ENCODE measurements at regions not wholly inside any gene's neighbourhood (a gene's known extent, or its start where the extent isn't known, plus 50 kb on each side); places are given as distances from the start of the nearest gene placed in this dataset.

DNA sequence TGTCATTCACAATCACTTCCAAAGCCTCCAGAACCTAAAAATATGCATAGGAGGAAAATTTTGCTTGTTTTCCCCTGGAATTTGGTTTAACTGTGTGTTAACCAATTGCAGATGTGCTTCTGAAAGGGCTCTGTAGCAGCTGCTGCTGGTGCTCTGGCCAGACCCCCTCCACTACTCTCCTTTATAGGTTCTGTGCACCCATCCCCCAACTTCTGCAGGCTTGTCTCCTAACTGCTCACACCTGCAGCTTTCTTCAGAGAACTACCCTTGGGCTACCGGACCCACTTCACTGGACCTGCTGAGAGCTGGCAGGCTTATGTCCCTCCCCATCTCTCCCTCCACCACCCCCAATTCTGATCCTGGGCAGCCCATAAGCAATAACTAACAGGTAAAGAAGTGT lies 662.1 kb upstream of the DIPK2B start:
- ATAC-seq (no peak), FAIRE-seq (no peak), DNase-seq (ENCODE audit: low read depth in 1 of 2, low spot score in 1 of 2) (no peak)
- Histone ChIP-seq H3K4me3 (no peak overlapping the region), H3K9me3 (no peaks in the 10 kb centered on the region), H3K27ac (no peak overlapping the region), H3K4me1 (no peaks in the 10 kb centered on the region), H3K4me2 (no peak overlapping the region)
- TF ChIP-seq CBX8 (IDR thresholded peaks at IDR 0.05): no peak
- no peak for TF ChIP-seq ZFP36 (IDR thresholded peaks at IDR 0.05; ENCODE audit: borderline replicate concordance, partially characterized antibody)
- TF ChIP-seq RAD21 (conservative IDR thresholded peaks at IDR 0.05 in 1 of 2, IDR thresholded peaks at IDR 0.05 in 1 of 2): no peak
- no peak for TF ChIP-seq RCOR1 (IDR thresholded peaks at IDR 0.05; ENCODE audit: low read depth, low read length)
- TF ChIP-seq RNF2 (IDR thresholded peaks at IDR 0.05; ENCODE audit: borderline replicate concordance, low read depth): no peak
- TF ChIP-seq SREBF2 (IDR thresholded peaks at IDR 0.05): no peak
- TF ChIP-seq ESRRA (IDR thresholded peaks at IDR 0.05; ENCODE audit: borderline replicate concordance, low read length): no peak
- TF ChIP-seq, protein P1, sequence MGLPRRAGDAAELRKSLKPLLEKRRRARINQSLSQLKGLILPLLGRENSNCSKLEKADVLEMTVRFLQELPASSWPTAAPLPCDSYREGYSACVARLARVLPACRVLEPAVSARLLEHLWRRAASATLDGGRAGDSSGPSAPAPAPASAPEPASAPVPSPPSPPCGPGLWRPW (IDR thresholded peaks at IDR 0.05): no peak
- no peak for TF ChIP-seq BHLHE40 (IDR thresholded peaks at IDR 0.05; ENCODE audit: low read depth, low read length)
- TF ChIP-seq POLR2A (IDR thresholded peaks at IDR 0.05; ENCODE audit: low read length): no peak
- TF ChIP-seq, protein P2, sequence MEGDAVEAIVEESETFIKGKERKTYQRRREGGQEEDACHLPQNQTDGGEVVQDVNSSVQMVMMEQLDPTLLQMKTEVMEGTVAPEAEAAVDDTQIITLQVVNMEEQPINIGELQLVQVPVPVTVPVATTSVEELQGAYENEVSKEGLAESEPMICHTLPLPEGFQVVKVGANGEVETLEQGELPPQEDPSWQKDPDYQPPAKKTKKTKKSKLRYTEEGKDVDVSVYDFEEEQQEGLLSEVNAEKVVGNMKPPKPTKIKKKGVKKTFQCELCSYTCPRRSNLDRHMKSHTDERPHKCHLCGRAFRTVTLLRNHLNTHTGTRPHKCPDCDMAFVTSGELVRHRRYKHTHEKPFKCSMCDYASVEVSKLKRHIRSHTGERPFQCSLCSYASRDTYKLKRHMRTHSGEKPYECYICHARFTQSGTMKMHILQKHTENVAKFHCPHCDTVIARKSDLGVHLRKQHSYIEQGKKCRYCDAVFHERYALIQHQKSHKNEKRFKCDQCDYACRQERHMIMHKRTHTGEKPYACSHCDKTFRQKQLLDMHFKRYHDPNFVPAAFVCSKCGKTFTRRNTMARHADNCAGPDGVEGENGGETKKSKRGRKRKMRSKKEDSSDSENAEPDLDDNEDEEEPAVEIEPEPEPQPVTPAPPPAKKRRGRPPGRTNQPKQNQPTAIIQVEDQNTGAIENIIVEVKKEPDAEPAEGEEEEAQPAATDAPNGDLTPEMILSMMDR (IDR thresholded peaks at IDR 0.05): no peak
- TF ChIP-seq, protein P3, sequence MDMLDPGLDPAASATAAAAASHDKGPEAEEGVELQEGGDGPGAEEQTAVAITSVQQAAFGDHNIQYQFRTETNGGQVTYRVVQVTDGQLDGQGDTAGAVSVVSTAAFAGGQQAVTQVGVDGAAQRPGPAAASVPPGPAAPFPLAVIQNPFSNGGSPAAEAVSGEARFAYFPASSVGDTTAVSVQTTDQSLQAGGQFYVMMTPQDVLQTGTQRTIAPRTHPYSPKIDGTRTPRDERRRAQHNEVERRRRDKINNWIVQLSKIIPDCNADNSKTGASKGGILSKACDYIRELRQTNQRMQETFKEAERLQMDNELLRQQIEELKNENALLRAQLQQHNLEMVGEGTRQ (IDR thresholded peaks at IDR 0.05): no peak
- TF ChIP-seq TFCP2L1 (CRISPR knock-in tag; IDR thresholded peaks at IDR 0.05): no peak
- no peak for TF ChIP-seq KDM5A (IDR thresholded peaks at IDR 0.05)
- TF ChIP-seq, protein P4, sequence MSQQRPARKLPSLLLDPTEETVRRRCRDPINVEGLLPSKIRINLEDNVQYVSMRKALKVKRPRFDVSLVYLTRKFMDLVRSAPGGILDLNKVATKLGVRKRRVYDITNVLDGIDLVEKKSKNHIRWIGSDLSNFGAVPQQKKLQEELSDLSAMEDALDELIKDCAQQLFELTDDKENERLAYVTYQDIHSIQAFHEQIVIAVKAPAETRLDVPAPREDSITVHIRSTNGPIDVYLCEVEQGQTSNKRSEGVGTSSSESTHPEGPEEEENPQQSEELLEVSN (IDR thresholded peaks at IDR 0.05; ENCODE audit: borderline replicate concordance, low read depth): no peak
- TF ChIP-seq ZC3H11A (IDR thresholded peaks at IDR 0.05): no peak
- no peak for TF ChIP-seq EHMT2 (IDR thresholded peaks at IDR 0.05; ENCODE audit: low read depth)
- no peak for TF ChIP-seq HOXB5 (CRISPR knock-in tag; IDR thresholded peaks at IDR 0.05)
- WGBS (ENCODE audit: missing lambda C conversion rate): 100% methylated on average over 1 of the region's 1 CpG
- CTCF ChIA-PET: interaction anchor here (1.4 kb wide), 2 partner anchors 10 to 14 kb away, joined by 3 read pairs; no protein-coding TSS in a partner anchor
- POLR2A ChIA-PET: no interaction called here

DNA sequence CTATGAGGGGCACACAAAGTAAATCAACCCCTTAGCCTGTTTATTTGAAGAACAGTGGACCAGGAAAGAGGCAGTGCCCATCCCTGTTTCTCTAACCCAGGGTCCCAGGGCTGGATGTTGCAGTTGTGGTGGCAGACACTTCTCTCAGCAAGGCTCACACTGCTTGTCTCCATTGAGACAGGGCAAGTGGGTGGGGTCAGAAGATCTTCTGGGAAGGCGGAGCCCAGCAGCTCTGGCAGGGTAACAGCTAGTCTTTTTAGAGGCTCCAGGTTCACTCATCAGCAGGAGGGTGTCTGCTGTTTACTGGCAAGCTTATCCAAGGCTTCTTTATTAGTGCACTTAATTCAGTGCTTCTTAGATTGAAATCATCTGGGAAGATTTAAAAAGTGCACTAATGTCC lies 659.8 kb upstream of the DIPK2B start:
- Histone ChIP-seq H3K4me2 (no peak overlapping the region), H3K4me1 (no peaks in the 10 kb centered on the region), H3K4me3 (no peak overlapping the region), H3K27ac (no peak overlapping the region), H3K9me3 (no peaks in the 10 kb centered on the region)
- DNase-seq (ENCODE audit: low read depth in 1 of 2, low spot score in 1 of 2) (no peak), FAIRE-seq (no peak), ATAC-seq (no peak)
- 71% methylated on average over 1 of the region's 1 CpG for WGBS (ENCODE audit: missing lambda C conversion rate)
- ChIA-PET POLR2A (no interaction called here), CTCF (no interaction called here)
- TF ChIP-seq, protein P1 (IDR thresholded peaks at IDR 0.05): no peak
- TF ChIP-seq MYC (IDR thresholded peaks at IDR 0.05; ENCODE audit: borderline replicate concordance, low read length) (no peak), CBX2 (IDR thresholded peaks at IDR 0.05; ENCODE audit: borderline replicate concordance, low read depth) (no peak), BHLHE40 (IDR thresholded peaks at IDR 0.05; ENCODE audit: low read depth, low read length) (no peak)
- TF ChIP-seq, protein P5, sequence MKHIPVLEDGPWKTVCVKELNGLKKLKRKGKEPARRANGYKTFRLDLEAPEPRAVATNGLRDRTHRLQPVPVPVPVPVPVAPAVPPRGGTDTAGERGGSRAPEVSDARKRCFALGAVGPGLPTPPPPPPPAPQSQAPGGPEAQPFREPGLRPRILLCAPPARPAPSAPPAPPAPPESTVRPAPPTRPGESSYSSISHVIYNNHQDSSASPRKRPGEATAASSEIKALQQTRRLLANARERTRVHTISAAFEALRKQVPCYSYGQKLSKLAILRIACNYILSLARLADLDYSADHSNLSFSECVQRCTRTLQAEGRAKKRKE (CRISPR knock-in tag; IDR thresholded peaks at IDR 0.05; ENCODE audit: low read depth): no peak
